ENCODE measurements at regions not wholly inside any gene's neighbourhood (a gene's known extent, or its start where the extent isn't known, plus 50 kb on each side); places are given as distances from the start of the nearest gene placed in this dataset.

DNA sequence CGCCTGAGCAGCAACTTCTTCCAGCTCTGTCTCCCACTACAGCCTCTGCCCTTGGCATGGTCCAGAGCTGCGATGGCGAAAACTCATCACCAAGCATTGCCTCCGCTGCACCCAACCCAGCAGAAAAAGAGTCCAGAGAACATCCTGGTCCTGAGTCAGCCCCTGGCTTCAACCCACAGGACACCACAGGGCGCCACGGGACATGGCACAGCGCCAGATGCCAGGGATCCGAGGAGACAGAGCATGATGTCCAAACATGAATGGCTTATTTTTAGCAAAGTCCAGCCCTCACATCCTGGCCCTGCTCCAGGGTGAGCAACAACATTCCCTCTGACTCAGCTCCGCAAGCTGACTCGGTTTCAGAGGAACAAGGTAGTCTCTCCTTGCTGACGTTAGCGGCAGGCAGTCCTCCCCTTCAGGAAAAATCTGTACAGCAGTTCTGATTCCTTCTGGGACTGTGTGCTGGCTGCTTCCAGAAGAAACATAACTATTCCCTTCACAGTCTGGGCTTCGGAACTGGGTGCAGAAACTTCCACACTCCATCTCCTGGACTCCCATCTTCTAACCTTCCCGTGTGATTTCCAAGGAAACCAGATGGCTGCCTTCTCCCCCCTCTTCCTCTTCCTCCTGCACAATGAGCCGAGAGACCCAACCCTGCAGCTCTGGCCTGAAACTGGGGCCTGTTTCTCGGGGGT, 131.3 kb downstream of the TOMM20 start:
- TF ChIP-seq, protein P1, sequence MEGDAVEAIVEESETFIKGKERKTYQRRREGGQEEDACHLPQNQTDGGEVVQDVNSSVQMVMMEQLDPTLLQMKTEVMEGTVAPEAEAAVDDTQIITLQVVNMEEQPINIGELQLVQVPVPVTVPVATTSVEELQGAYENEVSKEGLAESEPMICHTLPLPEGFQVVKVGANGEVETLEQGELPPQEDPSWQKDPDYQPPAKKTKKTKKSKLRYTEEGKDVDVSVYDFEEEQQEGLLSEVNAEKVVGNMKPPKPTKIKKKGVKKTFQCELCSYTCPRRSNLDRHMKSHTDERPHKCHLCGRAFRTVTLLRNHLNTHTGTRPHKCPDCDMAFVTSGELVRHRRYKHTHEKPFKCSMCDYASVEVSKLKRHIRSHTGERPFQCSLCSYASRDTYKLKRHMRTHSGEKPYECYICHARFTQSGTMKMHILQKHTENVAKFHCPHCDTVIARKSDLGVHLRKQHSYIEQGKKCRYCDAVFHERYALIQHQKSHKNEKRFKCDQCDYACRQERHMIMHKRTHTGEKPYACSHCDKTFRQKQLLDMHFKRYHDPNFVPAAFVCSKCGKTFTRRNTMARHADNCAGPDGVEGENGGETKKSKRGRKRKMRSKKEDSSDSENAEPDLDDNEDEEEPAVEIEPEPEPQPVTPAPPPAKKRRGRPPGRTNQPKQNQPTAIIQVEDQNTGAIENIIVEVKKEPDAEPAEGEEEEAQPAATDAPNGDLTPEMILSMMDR (IDR thresholded peaks at IDR 0.05): peak in 2 of 6 experiments; percentile 10 to 12
- peak; percentile 48 to 76 for TF ChIP-seq POLR2A (IDR thresholded peaks at IDR 0.05)
